ENCODE measurements at regions not wholly inside any gene's neighbourhood (a gene's known extent, or its start where the extent isn't known, plus 50 kb on each side); places are given as distances from the start of the nearest gene placed in this dataset.

- intact Hi-C loops (cut with DNase I) = no loop called here
- no peak overlapping the region for H3K4me3 ChIP-seq
- DNase-seq = no peak
- H3K36me3 ChIP-seq = no peaks in the 10 kb centered on the region
- no peak for TF ChIP-seq POLR2A (IDR thresholded peaks at IDR 0.05)
- no peak for TF ChIP-seq EP300 (IDR thresholded peaks at IDR 0.05)
- TF ChIP-seq CTCF (IDR thresholded peaks at IDR 0.05) = no peak
- WGBS, 3 donors = 69 to 78% (median 74%) methylated on average over 1 of the region's 1 CpG
- H3K27me3 ChIP-seq = no peaks in the 10 kb centered on the region
- no peaks in the 10 kb centered on the region for H3K4me1 ChIP-seq (ENCODE audit: insufficient read depth)
- no peaks in the 10 kb centered on the region for H3K9me3 ChIP-seq
- H3K27ac ChIP-seq = no peak overlapping the region
Measured at GRCh38 chr4:58543465-58543864, 1433.3 kb upstream of the IGFBP7 start.

DNA sequence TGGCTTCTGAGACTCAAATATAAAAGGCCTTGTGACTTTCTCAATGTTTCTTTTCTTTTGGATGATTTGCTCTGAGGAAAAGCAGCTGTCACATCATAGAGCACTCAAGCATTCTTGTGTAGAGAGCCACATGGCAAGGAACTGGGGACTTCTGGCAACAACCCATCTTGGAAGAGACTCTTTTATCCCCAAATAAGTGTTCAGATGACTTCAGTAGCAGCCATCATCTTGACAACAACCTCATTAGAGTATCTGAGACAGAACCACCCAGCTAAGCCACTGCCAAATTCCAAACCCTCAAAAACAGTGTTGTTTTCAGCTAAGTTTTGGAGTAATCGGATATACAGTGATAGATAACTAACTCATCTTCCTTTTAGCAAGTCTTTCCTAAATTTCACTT is 1431.7 kb upstream of the IGFBP7 start:
- no peaks in the 10 kb centered on the region for H3K27me3 ChIP-seq
- H3K36me3 ChIP-seq = no peaks in the 10 kb centered on the region
- no peak for TF ChIP-seq POLR2A (IDR thresholded peaks at IDR 0.05)
- no peak for TF ChIP-seq EP300 (IDR thresholded peaks at IDR 0.05)
- no peak for TF ChIP-seq CTCF (IDR thresholded peaks at IDR 0.05)
- no peak overlapping the region for H3K27ac ChIP-seq
- no peak for DNase-seq
- no peak overlapping the region for H3K4me3 ChIP-seq
- WGBS, 3 donors = 36 to 63% (median 52%) methylated on average over 1 of the region's 1 CpG
- no peaks in the 10 kb centered on the region for H3K4me1 ChIP-seq (ENCODE audit: insufficient read depth)
- intact Hi-C loops (cut with DNase I) = no loop called here
- no peaks in the 10 kb centered on the region for H3K9me3 ChIP-seq

- Histone ChIP-seq H3K4me1 (ENCODE audit: insufficient read depth) (no peaks in the 10 kb centered on the region), H3K9me3 (no peaks in the 10 kb centered on the region), H3K36me3 (no peaks in the 10 kb centered on the region), H3K27ac (no peak overlapping the region), H3K4me3 (no peak overlapping the region), H3K27me3 (no peaks in the 10 kb centered on the region)
- DNase-seq = no peak
- intact Hi-C loops (cut with DNase I) = no loop called here
- WGBS, 3 donors = 65 to 71% (median 70%) methylated on average over 2 of the region's 2 CpGs
- TF ChIP-seq POLR2A (IDR thresholded peaks at IDR 0.05) (no peak), EP300 (IDR thresholded peaks at IDR 0.05) (no peak)
Measured at GRCh38 chr4:58522765-58523382, 1412.7 kb upstream of the IGFBP7 start.

DNA sequence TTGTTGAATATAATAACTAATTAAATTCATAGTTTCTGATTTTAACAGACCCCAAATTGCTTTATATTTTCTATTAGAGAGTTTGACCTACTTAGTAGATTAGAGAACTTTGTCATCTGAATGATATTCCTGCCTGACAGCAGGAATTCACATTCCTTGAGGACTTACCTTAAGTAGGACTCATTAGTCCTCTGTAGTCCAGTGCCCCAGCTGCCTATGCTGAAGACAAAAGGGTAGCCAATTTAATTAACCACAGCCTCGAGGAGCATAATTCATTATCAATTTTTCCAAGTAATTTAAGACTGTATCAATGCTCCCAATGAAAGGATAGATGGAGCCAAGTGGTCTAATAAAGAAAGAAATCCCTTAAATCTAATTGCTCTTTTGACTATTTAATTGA is 1405.0 kb upstream of the IGFBP7 start:
- Histone ChIP-seq H3K27me3 (no peaks in the 10 kb centered on the region), H3K4me1 (ENCODE audit: insufficient read depth) (no peaks in the 10 kb centered on the region), H3K9me3 (no peaks in the 10 kb centered on the region), H3K36me3 (no peaks in the 10 kb centered on the region), H3K27ac (no peak overlapping the region), H3K4me3 (no peak overlapping the region)
- TF ChIP-seq CTCF (IDR thresholded peaks at IDR 0.05) = no peak
- no peak for TF ChIP-seq EP300 (IDR thresholded peaks at IDR 0.05)
- no peak for TF ChIP-seq POLR2A (IDR thresholded peaks at IDR 0.05)
- intact Hi-C loops (cut with DNase I) = no loop called here
- no peak for DNase-seq
- WGBS, 3 donors = 9 to 17% (median 15%) methylated on average over 1 of the region's 1 CpG

DNA sequence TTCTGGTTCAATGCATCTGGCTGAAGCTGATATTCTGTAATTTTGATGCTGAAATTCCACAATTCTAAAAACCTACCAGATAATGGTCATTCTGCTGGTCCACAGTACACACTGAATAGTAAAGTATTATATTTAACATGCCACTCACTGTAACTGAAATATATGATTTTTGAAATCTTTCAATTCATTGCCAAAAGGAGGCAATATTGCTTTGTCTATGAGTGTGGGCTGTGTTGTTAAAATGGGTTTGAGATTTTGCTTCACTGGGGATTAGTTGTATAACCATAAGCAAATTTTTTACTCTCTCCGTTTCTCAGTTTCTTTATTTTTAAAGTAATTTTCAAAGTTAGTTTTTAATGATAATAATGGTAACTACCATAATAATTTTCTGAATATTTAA is 1404.1 kb upstream of the IGFBP7 start:
- WGBS, 3 donors = 43 to 93% (median 74%) methylated on average over 1 of the region's 1 CpG
- intact Hi-C loops (cut with DNase I) = no loop called here
- no peak for DNase-seq

More for the DNA sequence above, 1404.1 kb upstream of the IGFBP7 start:
- Histone ChIP-seq H3K27me3 (no peaks in the 10 kb centered on the region), H3K36me3 (no peaks in the 10 kb centered on the region), H3K27ac (no peak overlapping the region), H3K4me3 (no peak overlapping the region), H3K4me1 (ENCODE audit: insufficient read depth) (no peaks in the 10 kb centered on the region), H3K9me3 (no peaks in the 10 kb centered on the region)
- TF ChIP-seq POLR2A (IDR thresholded peaks at IDR 0.05) = no peak
- no peak for TF ChIP-seq CTCF (IDR thresholded peaks at IDR 0.05)
- no peak for TF ChIP-seq EP300 (IDR thresholded peaks at IDR 0.05)
